ENCODE measurements at regions not wholly inside any gene's neighbourhood (a gene's known extent, or its start where the extent isn't known, plus 50 kb on each side); places are given as distances from the start of the nearest gene placed in this dataset.

DNA sequence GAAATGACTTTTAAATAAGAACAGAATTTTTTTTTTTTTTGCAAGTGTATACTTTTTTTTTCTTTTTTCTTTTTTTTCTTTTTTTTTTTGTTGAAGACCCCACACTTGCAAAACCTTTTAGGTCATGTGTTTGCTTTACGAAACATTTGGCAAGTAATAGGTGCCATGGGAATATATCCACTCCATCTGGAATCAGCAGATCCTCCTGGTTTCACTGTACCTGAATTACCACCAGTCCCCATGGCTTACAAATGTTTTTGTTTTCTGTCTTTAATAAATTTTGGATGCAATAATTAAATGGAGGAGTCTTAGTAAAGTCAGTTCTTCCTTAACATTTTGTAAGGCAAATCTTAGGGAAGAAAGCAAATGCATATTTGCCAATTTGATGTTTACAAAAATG, 559.7 kb upstream of the ZEB2 start:
- no peaks in the 10 kb centered on the region for H4K20me1 ChIP-seq (ENCODE audit: control insufficient read depth, insufficient read depth, insufficient read length)
- no peak overlapping the region for H2BK20ac ChIP-seq (ENCODE audit: low read depth, low read length, poor library complexity, severe bottlenecking)
- no peak overlapping the region for H3K18ac ChIP-seq (ENCODE audit: insufficient read length, low read depth, low read length)
- H2AK5ac ChIP-seq (ENCODE audit: insufficient read length, low read length), result no peak overlapping the region
- no peak overlapping the region for H3K27ac Mint-ChIP-seq
- no peaks in the 10 kb centered on the region for H3K4me1 Mint-ChIP-seq
- no peak overlapping the region for H3T11ph ChIP-seq (ENCODE audit: low read length)
- no peak for DNase-seq
- no peak overlapping the region for H2BK5ac ChIP-seq (ENCODE audit: insufficient read length, low read length)
- no peak overlapping the region for H3K56ac ChIP-seq (ENCODE audit: insufficient read length, low read depth, low read length)
- no peak overlapping the region for H2BK120ac ChIP-seq (ENCODE audit: low read depth, low read length, poor library complexity, severe bottlenecking)
- no peaks in the 10 kb centered on the region for H3K23me2 ChIP-seq (ENCODE audit: insufficient read length, low read depth, low read length, poor library complexity, severe bottlenecking)
- no peak overlapping the region for H2BK15ac ChIP-seq (ENCODE audit: low read depth, low read length)
- no peak overlapping the region for H4K91ac ChIP-seq (ENCODE audit: insufficient read length, low read depth, low read length)
- TF ChIP-seq, protein P1, sequence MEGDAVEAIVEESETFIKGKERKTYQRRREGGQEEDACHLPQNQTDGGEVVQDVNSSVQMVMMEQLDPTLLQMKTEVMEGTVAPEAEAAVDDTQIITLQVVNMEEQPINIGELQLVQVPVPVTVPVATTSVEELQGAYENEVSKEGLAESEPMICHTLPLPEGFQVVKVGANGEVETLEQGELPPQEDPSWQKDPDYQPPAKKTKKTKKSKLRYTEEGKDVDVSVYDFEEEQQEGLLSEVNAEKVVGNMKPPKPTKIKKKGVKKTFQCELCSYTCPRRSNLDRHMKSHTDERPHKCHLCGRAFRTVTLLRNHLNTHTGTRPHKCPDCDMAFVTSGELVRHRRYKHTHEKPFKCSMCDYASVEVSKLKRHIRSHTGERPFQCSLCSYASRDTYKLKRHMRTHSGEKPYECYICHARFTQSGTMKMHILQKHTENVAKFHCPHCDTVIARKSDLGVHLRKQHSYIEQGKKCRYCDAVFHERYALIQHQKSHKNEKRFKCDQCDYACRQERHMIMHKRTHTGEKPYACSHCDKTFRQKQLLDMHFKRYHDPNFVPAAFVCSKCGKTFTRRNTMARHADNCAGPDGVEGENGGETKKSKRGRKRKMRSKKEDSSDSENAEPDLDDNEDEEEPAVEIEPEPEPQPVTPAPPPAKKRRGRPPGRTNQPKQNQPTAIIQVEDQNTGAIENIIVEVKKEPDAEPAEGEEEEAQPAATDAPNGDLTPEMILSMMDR (conservative IDR thresholded peaks at IDR 0.05), result no peak
- H3K79me1 ChIP-seq (ENCODE audit: insufficient read depth, low read depth, low read length, poor library complexity, severe bottlenecking), result no peaks in the 10 kb centered on the region
- H3K4ac ChIP-seq (ENCODE audit: low read depth, low read length), result no peak overlapping the region
- H3K27me3 Mint-ChIP-seq (ENCODE audit: low read depth), result no peaks in the 10 kb centered on the region
- H3K4me1 ChIP-seq (ENCODE audit: insufficient read depth, low read length), result no peaks in the 10 kb centered on the region
- no peaks in the 10 kb centered on the region for H3K79me2 ChIP-seq (ENCODE audit: insufficient read depth, low read length)
- H3K36me3 Mint-ChIP-seq (ENCODE audit: insufficient read depth in 1 of 3, low read depth in 3 of 3), result no peaks in the 10 kb centered on the region
- H3K9ac ChIP-seq (ENCODE audit: extremely low read depth, insufficient read length, low read length), result no peak overlapping the region
- H3K23ac ChIP-seq (ENCODE audit: insufficient read length, low read depth, low read length), result no peak overlapping the region
- no peaks in the 10 kb centered on the region for H3K27me3 ChIP-seq (ENCODE audit: insufficient read depth, low read length)
- no peak overlapping the region for H3K4me2 ChIP-seq (ENCODE audit: insufficient read depth, insufficient read length, low read length)
- no peak overlapping the region for H3K14ac ChIP-seq (ENCODE audit: insufficient read depth, low read length)
- no peak overlapping the region for H4K8ac ChIP-seq (replicated peaks; ENCODE audit: insufficient read length, low read depth, low read length)
- no peaks in the 10 kb centered on the region for H3K9me3 Mint-ChIP-seq
- no peak overlapping the region for H2BK12ac ChIP-seq (ENCODE audit: insufficient read length, low read depth, low read length)
- H3K27ac ChIP-seq (ENCODE audit: insufficient read length, low read depth, low read length), result no peak overlapping the region
- no CpG with 5 or more reads among the region's 1 CpG for WGBS (ENCODE audit: extremely low coverage, insufficient read length, low lambda C conversion rate)
- no peak overlapping the region for H3K4me3 Mint-ChIP-seq
- no peak overlapping the region for H2AFZ ChIP-seq (ENCODE audit: low read length)
- no peak overlapping the region for H4K5ac ChIP-seq (ENCODE audit: insufficient read length, low read depth, low read length)
- no peaks in the 10 kb centered on the region for H3K9me3 ChIP-seq (ENCODE audit: control insufficient read depth, low read depth, low read length)
